Panc1 (cell line): ENCODE measurements at regions not wholly inside any gene's neighbourhood (a gene's known extent, or its start where the extent isn't known, plus 50 kb on each side); places are given as distances from the start of the nearest gene placed in this dataset.

Experiments
- ATAC-seq: fragments of 200-7000 bp; cut with Tn5 transposase; 2 replicates; pipeline ENCODE4 v1.9.1; 2020; ENCODE audit warnings: mild to moderate bottlenecking, moderate library complexity
- BruUV-seq: library from RNA; stranded (reverse); fragments of 400-500 nt; replicated peaks from 2 replicates; lab custom pipeline; 2021; lab: Mats Ljungman, UMichigan
- CTCF ChIA-PET: fragments of 300-600 bp; sonication (Branson Sonifier 250); formaldehyde crosslinking; loops from one replicate; lab custom pipeline; 2022; ENCODE audit warnings: antibody characterized with exemption; lab: Charles Lee
- POLR2A ChIA-PET: fragments of 300-600 bp; sonication (Branson Sonifier 250); formaldehyde crosslinking; loops from one replicate; lab custom pipeline; 2022; ENCODE audit warnings: antibody characterized with exemption; lab: Charles Lee
- DNase-seq: peaks from one replicate; pipeline ENCODE4 v3.0.0-alpha.2; 2010; ENCODE audit warnings: low read depth, low spot score
- H3K27ac ChIP-seq: 2 replicates; pipeline ENCODE4 v1.5.1; 2011; ENCODE audit warnings: mild to moderate bottlenecking, low read length, inconsistent platforms
- H3K27me3 ChIP-seq: fragments of 200-500 bp; sonication (Bioruptor generic); 2 replicates; pipeline ENCODE4 v1.6.0; 2014; ENCODE audit warnings: low read length, inconsistent platforms; ENCODE audit not compliant: control insufficient read depth, insufficient read depth
- H3K36me3 ChIP-seq: fragments of 200-500 bp; sonication (Bioruptor generic); 2 replicates; pipeline ENCODE4 v1.5.1; 2014; ENCODE audit warnings: inconsistent platforms, mild to moderate bottlenecking, low read length, moderate library complexity; ENCODE audit not compliant: control insufficient read depth, insufficient read depth
- H3K4me1 ChIP-seq: 2 replicates; pipeline ENCODE4 v1.5.1; 2011; ENCODE audit warnings: inconsistent platforms, mild to moderate bottlenecking, low read length, moderate library complexity; ENCODE audit not compliant: control insufficient read depth, insufficient read depth
- H3K4me3 ChIP-seq, 2 experiments: 2 replicates each; pipeline ENCODE4 v1.5.1; 2011 to 2012; ENCODE audit warnings: low read depth in 2 of 2, low read length in 2 of 2, mild to moderate bottlenecking in 2 of 2, inconsistent platforms in 1 of 2, moderate library complexity in 1 of 2
- H3K9me3 ChIP-seq: fragments of 200-500 bp; sonication (Bioruptor generic); 2 replicates; pipeline ENCODE4 v1.5.1; 2014; ENCODE audit warnings: low read depth, mild to moderate bottlenecking, inconsistent platforms, low read length, moderate library complexity; ENCODE audit not compliant: control insufficient read depth, insufficient read depth
- POLR2AphosphoS5 ChIP-seq: IDR thresholded peaks from 2 replicates; pipeline ENCODE4 v1.6.1; 2012; ENCODE audit warnings: mild to moderate bottlenecking, low read depth, low read length, moderate library complexity
- REST ChIP-seq, 2 experiments: IDR thresholded peaks; 2 replicates each; pipeline ENCODE4 v1.6.1; 2011 to 2012; ENCODE audit warnings: low read depth in 2 of 2, control low read depth in 1 of 2, low read length in 1 of 2, mild to moderate bottlenecking in 1 of 2, moderate library complexity in 1 of 2; ENCODE audit not compliant: insufficient read depth in 1 of 2
- SIN3A ChIP-seq: IDR thresholded peaks from 2 replicates; pipeline ENCODE4 v1.6.1; 2012; ENCODE audit warnings: low read depth, mild to moderate bottlenecking, low read length, moderate library complexity, borderline replicate concordance; ENCODE audit not compliant: insufficient read depth
- TCF7L2 ChIP-seq: IDR thresholded peaks from 2 replicates; pipeline ENCODE4 v1.6.1; 2011; ENCODE audit warnings: mild to moderate bottlenecking, low read depth, low read length, inconsistent platforms
- in situ Hi-C: cut with HindIII; loops from 2 replicates; pipeline ENCODE4 v1.10.0; 2016; ENCODE audit warnings: low sequenced_read_pairs, low pct_unique_long_range_greater_than_20kb
- intact Hi-C: fragments of 100-400 bp; cut with micrococcal nuclease; formaldehyde crosslinking; loops from one replicate; pipeline ENCODE4 v1.10.0; 2022; ENCODE audit not compliant: unreplicated experiment
- TF ChIP-seq, protein P1 (sequence below): fragments of 450-650 bp; IDR thresholded peaks from 2 replicates; pipeline ENCODE4 v1.5.1; 2017; ENCODE audit warnings: mild to moderate bottlenecking

DNA sequence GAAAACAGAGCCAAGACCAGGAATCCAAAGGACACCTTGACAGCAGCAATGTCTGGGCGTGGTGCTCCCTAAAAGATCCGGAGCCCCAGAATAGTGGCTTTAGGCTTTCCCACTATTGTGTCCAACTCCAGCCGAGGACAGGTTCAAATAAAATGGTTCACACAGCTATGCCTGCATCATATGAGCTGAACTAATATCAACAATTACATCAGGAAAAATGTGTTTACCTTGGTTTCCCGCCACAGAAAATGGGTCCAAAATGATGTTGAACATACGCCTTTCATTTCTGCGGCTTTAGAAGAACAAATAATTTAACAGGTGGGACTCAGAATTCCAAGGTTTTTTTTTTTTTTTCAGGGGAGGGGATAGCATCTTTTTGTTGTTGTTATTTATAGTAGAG, 93.6 kb downstream of the OSR1 start:
- H3K36me3 ChIP-seq = no peaks in the 10 kb centered on the region
- no TSS peak for BruUV-seq
- ChIA-PET POLR2A (no interaction called here), CTCF (no interaction called here)
- no peak for ATAC-seq
- DNase-seq = no peak
- no peaks in the 10 kb centered on the region for H3K9me3 ChIP-seq
- H3K4me3 ChIP-seq = no peak overlapping the region
- in situ Hi-C loops (no loop called here), intact Hi-C loops (no loop called here)
- H3K4me1 ChIP-seq = no peaks in the 10 kb centered on the region
- H3K27ac ChIP-seq = no peak overlapping the region
- TF ChIP-seq POLR2AphosphoS5 (no peak), TCF7L2 (no peak), SIN3A (no peak)
- no peaks in the 10 kb centered on the region for H3K27me3 ChIP-seq

DNA sequence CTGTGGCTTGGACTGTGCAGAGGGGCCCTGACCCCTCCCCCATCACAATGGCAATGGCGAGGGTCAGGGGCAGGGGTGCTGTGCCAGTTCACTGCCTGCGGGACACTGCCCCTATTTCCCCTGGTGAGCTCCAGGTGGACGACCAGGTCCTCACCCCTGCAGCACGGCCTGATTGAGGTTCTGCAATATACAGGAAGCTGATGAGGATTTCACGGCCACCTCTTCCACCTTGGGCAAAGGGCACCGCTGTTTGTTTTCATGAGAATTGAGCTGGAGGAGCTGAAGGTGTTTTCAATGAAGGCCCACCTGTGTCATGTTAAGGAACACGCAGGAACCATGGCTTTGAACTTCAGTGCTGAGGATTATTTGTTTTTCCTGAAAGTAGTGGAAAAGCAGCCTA, 96.3 kb downstream of the OSR1 start:
- no peaks in the 10 kb centered on the region for H3K36me3 ChIP-seq
- ChIA-PET CTCF (no interaction called here), POLR2A (no interaction called here)
- peaks cover 3% of the 10 kb centered on the region; the same call in 1 of the 2 replicates for H3K9me3 ChIP-seq
- intact Hi-C loops (no loop called here), in situ Hi-C loops (no loop called here)
- TF ChIP-seq POLR2AphosphoS5 = no peak
- TF ChIP-seq, protein P1, sequence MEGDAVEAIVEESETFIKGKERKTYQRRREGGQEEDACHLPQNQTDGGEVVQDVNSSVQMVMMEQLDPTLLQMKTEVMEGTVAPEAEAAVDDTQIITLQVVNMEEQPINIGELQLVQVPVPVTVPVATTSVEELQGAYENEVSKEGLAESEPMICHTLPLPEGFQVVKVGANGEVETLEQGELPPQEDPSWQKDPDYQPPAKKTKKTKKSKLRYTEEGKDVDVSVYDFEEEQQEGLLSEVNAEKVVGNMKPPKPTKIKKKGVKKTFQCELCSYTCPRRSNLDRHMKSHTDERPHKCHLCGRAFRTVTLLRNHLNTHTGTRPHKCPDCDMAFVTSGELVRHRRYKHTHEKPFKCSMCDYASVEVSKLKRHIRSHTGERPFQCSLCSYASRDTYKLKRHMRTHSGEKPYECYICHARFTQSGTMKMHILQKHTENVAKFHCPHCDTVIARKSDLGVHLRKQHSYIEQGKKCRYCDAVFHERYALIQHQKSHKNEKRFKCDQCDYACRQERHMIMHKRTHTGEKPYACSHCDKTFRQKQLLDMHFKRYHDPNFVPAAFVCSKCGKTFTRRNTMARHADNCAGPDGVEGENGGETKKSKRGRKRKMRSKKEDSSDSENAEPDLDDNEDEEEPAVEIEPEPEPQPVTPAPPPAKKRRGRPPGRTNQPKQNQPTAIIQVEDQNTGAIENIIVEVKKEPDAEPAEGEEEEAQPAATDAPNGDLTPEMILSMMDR = no peak
- no peak for TF ChIP-seq SIN3A
- no peak for TF ChIP-seq REST (IDR thresholded peaks at IDR 0.05; ENCODE audit: insufficient read depth in 1 of 2, low read depth in 2 of 2, low read length in 1 of 2)
- no peak for TF ChIP-seq TCF7L2
- no peak for DNase-seq
- ATAC-seq = no peak
- BruUV-seq = no TSS peak
- H3K4me1 ChIP-seq = no peaks in the 10 kb centered on the region
- no peaks in the 10 kb centered on the region for H3K27me3 ChIP-seq
- H3K27ac ChIP-seq = no peak overlapping the region
- H3K4me3 ChIP-seq = no peak overlapping the region

- Histone ChIP-seq H3K27ac (no peak overlapping the region), H3K4me1 (no peaks in the 10 kb centered on the region), H3K9me3 (peaks cover 3% of the 10 kb centered on the region; the same call in 1 of the 2 replicates), H3K27me3 (no peaks in the 10 kb centered on the region), H3K4me3 (no peak overlapping the region), H3K36me3 (no peaks in the 10 kb centered on the region)
- BruUV-seq = no TSS peak
- ChIA-PET POLR2A (no interaction called here), CTCF (no interaction called here)
- intact Hi-C loops (no loop called here), in situ Hi-C loops (no loop called here)
- TF ChIP-seq REST (IDR thresholded peaks at IDR 0.05; ENCODE audit: insufficient read depth in 1 of 2, low read depth in 2 of 2, low read length in 1 of 2) = no peak
- TF ChIP-seq POLR2AphosphoS5 = no peak
- no peak for TF ChIP-seq SIN3A
- TF ChIP-seq, protein P1 = no peak
- TF ChIP-seq TCF7L2 = no peak
- no peak for ATAC-seq
- DNase-seq = no peak
Measured at GRCh38 chr2:19261061-19261460, 97.4 kb downstream of the OSR1 start.
